ENCODE measurements at regions not wholly inside any gene's neighbourhood (a gene's known extent, or its start where the extent isn't known, plus 50 kb on each side); places are given as distances from the start of the nearest gene placed in this dataset.

GRCh38 chr4:164438321-164438720, 315.6 kb upstream of the SMIM31 start:
- TF ChIP-seq EHF (CRISPR knock-in tag; IDR thresholded peaks at IDR 0.05) (no peak), CTCF (IDR thresholded peaks at IDR 0.05) (no peak), HDAC2 (IDR thresholded peaks at IDR 0.05) (no peak), MAFK (IDR thresholded peaks at IDR 0.05; ENCODE audit: partially characterized antibody) (no peak), HOXA7 (CRISPR knock-in tag; IDR thresholded peaks at IDR 0.05) (no peak), EP300 (IDR thresholded peaks at IDR 0.05) (no peak)

Data from A549 (cell line).